WTC11 (cell line): ENCODE measurements at regions not wholly inside any gene's neighbourhood (a gene's known extent, or its start where the extent isn't known, plus 50 kb on each side); places are given as distances from the start of the nearest gene placed in this dataset.

Experiments used
- NFE2L1 ChIP-seq: sonication (generic); formaldehyde crosslinking; IDR thresholded peaks from 2 replicates; pipeline ENCODE4 v1.8.1; 2023; ENCODE audit warnings: missing genetic modification reagents
- ZBTB21 ChIP-seq: sonication (generic); formaldehyde crosslinking; IDR thresholded peaks from 2 replicates; pipeline ENCODE4 v1.8.1; 2023; ENCODE audit warnings: mild to moderate bottlenecking, missing genetic modification reagents, borderline replicate concordance
- TF ChIP-seq, protein P1 (sequence below): sonication (generic); formaldehyde crosslinking; IDR thresholded peaks from 2 replicates; pipeline ENCODE4 v1.8.0; 2023; ENCODE audit warnings: missing genetic modification reagents
- TF ChIP-seq, protein P2 (sequence below): fragments of 200-600 bp; IDR thresholded peaks from 2 replicates; pipeline ENCODE4 v1.8.0; 2022; ENCODE audit warnings: antibody characterized with exemption
- TF ChIP-seq, protein P3 (sequence below): sonication (generic); formaldehyde crosslinking; IDR thresholded peaks from 2 replicates; pipeline ENCODE4 v1.8.0; 2022; ENCODE audit warnings: mild to moderate bottlenecking, missing genetic modification reagents

DNA sequence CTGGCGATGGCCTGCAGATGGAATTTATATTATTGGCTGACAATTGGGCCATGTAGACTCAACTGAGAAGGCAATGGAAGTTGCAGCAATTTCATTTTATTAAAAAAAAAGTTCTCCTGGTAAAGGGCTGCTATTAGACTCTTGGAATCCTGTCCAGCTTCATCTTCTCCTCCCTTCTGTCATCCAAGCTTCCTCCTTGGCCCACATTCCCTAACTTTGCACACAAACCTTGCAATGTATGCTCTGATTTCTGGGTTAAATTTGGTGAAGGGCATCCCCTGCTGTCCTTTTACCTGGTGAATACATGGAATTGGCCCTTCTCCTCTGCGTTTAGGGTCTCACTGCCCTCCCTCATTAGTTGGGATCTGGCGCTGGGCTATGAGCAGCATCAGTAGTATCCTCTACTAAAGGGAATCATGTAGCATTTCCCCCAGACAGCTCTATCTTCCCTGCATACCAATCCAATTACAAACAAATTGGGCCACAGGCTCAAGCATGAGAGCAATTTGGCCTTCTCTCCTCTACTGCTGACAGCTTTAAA, 336.9 kb downstream of the BMP4 start:
- TF ChIP-seq, protein P1, sequence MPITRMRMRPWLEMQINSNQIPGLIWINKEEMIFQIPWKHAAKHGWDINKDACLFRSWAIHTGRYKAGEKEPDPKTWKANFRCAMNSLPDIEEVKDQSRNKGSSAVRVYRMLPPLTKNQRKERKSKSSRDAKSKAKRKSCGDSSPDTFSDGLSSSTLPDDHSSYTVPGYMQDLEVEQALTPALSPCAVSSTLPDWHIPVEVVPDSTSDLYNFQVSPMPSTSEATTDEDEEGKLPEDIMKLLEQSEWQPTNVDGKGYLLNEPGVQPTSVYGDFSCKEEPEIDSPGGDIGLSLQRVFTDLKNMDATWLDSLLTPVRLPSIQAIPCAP, result no peak
- TF ChIP-seq NFE2L1 (CRISPR knock-in tag) (no peak), ZBTB21 (CRISPR knock-in tag) (no peak)
- TF ChIP-seq, protein P2, sequence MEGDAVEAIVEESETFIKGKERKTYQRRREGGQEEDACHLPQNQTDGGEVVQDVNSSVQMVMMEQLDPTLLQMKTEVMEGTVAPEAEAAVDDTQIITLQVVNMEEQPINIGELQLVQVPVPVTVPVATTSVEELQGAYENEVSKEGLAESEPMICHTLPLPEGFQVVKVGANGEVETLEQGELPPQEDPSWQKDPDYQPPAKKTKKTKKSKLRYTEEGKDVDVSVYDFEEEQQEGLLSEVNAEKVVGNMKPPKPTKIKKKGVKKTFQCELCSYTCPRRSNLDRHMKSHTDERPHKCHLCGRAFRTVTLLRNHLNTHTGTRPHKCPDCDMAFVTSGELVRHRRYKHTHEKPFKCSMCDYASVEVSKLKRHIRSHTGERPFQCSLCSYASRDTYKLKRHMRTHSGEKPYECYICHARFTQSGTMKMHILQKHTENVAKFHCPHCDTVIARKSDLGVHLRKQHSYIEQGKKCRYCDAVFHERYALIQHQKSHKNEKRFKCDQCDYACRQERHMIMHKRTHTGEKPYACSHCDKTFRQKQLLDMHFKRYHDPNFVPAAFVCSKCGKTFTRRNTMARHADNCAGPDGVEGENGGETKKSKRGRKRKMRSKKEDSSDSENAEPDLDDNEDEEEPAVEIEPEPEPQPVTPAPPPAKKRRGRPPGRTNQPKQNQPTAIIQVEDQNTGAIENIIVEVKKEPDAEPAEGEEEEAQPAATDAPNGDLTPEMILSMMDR, result no peak
- TF ChIP-seq, protein P3, sequence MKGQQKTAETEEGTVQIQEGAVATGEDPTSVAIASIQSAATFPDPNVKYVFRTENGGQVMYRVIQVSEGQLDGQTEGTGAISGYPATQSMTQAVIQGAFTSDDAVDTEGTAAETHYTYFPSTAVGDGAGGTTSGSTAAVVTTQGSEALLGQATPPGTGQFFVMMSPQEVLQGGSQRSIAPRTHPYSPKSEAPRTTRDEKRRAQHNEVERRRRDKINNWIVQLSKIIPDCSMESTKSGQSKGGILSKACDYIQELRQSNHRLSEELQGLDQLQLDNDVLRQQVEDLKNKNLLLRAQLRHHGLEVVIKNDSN (CRISPR knock-in tag), result no peak
